ENCODE measurements at regions not wholly inside any gene's neighbourhood (a gene's known extent, or its start where the extent isn't known, plus 50 kb on each side); places are given as distances from the start of the nearest gene placed in this dataset.

- TF ChIP-seq, protein P1, sequence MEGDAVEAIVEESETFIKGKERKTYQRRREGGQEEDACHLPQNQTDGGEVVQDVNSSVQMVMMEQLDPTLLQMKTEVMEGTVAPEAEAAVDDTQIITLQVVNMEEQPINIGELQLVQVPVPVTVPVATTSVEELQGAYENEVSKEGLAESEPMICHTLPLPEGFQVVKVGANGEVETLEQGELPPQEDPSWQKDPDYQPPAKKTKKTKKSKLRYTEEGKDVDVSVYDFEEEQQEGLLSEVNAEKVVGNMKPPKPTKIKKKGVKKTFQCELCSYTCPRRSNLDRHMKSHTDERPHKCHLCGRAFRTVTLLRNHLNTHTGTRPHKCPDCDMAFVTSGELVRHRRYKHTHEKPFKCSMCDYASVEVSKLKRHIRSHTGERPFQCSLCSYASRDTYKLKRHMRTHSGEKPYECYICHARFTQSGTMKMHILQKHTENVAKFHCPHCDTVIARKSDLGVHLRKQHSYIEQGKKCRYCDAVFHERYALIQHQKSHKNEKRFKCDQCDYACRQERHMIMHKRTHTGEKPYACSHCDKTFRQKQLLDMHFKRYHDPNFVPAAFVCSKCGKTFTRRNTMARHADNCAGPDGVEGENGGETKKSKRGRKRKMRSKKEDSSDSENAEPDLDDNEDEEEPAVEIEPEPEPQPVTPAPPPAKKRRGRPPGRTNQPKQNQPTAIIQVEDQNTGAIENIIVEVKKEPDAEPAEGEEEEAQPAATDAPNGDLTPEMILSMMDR (conservative IDR thresholded peaks at IDR 0.05; ENCODE audit: low read depth, low read length): peak; percentile 71
- TF ChIP-seq, protein P2, sequence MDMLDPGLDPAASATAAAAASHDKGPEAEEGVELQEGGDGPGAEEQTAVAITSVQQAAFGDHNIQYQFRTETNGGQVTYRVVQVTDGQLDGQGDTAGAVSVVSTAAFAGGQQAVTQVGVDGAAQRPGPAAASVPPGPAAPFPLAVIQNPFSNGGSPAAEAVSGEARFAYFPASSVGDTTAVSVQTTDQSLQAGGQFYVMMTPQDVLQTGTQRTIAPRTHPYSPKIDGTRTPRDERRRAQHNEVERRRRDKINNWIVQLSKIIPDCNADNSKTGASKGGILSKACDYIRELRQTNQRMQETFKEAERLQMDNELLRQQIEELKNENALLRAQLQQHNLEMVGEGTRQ (IDR thresholded peaks at IDR 0.05; ENCODE audit: low read depth, low read length): no peak
Measured at GRCh38 chr7:131692131-131692960, 135.9 kb upstream of the PODXL start.

All from IMR-90 (cell line).